ENCODE measurements at regions not wholly inside any gene's neighbourhood (a gene's known extent, or its start where the extent isn't known, plus 50 kb on each side); places are given as distances from the start of the nearest gene placed in this dataset.

DNA sequence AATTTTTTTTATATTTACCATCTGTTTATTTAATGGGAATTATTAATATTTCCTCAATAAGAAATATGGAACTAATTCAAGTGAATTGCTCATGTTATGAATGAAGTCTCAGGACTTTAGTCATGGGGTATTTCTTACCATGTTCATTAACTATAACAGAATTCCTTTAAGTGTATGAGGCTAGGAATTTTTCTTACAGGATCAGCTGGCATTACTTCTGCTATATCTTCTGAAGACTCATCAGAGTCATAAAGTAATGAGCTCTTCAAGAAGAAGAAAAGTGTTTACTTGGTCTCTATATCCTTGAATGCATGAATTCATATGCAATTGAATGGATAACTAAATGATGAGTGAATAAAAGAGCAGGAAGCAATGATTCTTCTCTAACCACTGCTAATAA is 486.8 kb upstream of the THBS1 start:
- DNase-seq (ENCODE audit: low spot score): no peak
- Histone ChIP-seq H3K4me1 (ENCODE audit: insufficient read depth, low read length, poor library complexity, severe bottlenecking) (no peaks in the 10 kb centered on the region), H2AFZ (ENCODE audit: low read length) (no peak overlapping the region), H3K9me3 (ENCODE audit: low read length) (no peaks in the 10 kb centered on the region), H3K27ac (ENCODE audit: low read depth, low read length, poor library complexity, severe bottlenecking) (no peak overlapping the region), H4K20me1 (ENCODE audit: insufficient read depth, low read length) (no peaks in the 10 kb centered on the region), H3K4me3 (ENCODE audit: low read depth, low read length, poor library complexity, severe bottlenecking) (no peak overlapping the region), H3K9me2 (ENCODE audit: insufficient read depth, low read length) (no peaks in the 10 kb centered on the region), H3K4me2 (ENCODE audit: low read length) (no peak overlapping the region), H3K36me3 (ENCODE audit: insufficient read depth, low read length) (no peaks in the 10 kb centered on the region), H3K79me2 (ENCODE audit: insufficient read depth, low read depth, low read length) (no peaks in the 10 kb centered on the region)
- ChIA-PET CTCF (ENCODE audit: unreplicated experiment) (no interaction called here), POLR2A (no interaction called here)
- intact Hi-C loops (cut with micrococcal nuclease; ENCODE audit: unreplicated experiment): no loop called here
- TF ChIP-seq, protein P1, sequence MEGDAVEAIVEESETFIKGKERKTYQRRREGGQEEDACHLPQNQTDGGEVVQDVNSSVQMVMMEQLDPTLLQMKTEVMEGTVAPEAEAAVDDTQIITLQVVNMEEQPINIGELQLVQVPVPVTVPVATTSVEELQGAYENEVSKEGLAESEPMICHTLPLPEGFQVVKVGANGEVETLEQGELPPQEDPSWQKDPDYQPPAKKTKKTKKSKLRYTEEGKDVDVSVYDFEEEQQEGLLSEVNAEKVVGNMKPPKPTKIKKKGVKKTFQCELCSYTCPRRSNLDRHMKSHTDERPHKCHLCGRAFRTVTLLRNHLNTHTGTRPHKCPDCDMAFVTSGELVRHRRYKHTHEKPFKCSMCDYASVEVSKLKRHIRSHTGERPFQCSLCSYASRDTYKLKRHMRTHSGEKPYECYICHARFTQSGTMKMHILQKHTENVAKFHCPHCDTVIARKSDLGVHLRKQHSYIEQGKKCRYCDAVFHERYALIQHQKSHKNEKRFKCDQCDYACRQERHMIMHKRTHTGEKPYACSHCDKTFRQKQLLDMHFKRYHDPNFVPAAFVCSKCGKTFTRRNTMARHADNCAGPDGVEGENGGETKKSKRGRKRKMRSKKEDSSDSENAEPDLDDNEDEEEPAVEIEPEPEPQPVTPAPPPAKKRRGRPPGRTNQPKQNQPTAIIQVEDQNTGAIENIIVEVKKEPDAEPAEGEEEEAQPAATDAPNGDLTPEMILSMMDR (conservative IDR thresholded peaks at IDR 0.05; ENCODE audit: low read length): no peak
- no peak for TF ChIP-seq EZH2phosphoT487 (IDR thresholded peaks at IDR 0.05; ENCODE audit: borderline replicate concordance, low read depth, low read length)
- BruUV-seq (replicated peaks): no TSS peak

DNA sequence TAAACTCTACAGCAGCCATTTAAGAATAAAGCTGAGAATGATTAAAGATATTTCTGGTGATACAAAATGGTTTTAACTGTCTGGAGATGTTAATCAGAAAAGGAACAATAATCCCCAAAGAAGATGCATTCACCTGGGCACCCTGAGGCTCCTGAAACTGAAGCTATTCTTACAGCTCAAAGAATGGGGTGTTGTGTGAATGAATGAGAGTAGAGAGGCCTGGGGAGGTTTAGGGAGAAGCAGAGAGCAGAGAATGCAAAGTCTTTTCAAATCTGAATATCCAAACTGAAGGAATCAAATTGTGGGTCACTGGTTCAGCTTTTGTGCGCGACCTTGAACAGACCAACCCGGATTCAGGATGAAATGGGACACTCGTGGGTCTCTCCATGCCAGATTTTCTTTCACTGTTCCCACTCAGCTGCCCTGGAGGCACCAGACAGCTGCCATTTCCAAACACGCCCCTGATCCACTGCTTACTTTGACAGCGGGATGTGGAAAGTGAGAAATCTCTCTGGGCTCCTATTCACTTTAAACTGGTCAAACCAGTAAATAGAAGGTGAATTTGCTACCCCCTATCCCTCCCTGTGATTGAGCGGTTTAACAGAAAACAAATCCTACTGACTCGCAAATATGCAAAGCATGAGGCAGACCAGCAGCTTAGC is 485.5 kb upstream of the THBS1 start:
- TF ChIP-seq, protein P1 (conservative IDR thresholded peaks at IDR 0.05; ENCODE audit: low read length): no peak
- TF ChIP-seq EZH2phosphoT487 (IDR thresholded peaks at IDR 0.05; ENCODE audit: borderline replicate concordance, low read depth, low read length): no peak
- ChIA-PET POLR2A (no interaction called here), CTCF (ENCODE audit: unreplicated experiment) (no interaction called here)
- intact Hi-C loops (cut with micrococcal nuclease; ENCODE audit: unreplicated experiment): no loop called here
- Histone ChIP-seq H3K4me1 (ENCODE audit: insufficient read depth, low read length, poor library complexity, severe bottlenecking) (no peaks in the 10 kb centered on the region), H3K36me3 (ENCODE audit: insufficient read depth, low read length) (no peaks in the 10 kb centered on the region), H3K27ac (ENCODE audit: low read depth, low read length, poor library complexity, severe bottlenecking) (no peak overlapping the region), H4K20me1 (ENCODE audit: insufficient read depth, low read length) (no peaks in the 10 kb centered on the region), H3K9me2 (ENCODE audit: insufficient read depth, low read length) (no peaks in the 10 kb centered on the region), H3K79me2 (ENCODE audit: insufficient read depth, low read depth, low read length) (no peaks in the 10 kb centered on the region), H3K9me3 (ENCODE audit: low read length) (no peaks in the 10 kb centered on the region), H3K4me2 (ENCODE audit: low read length) (no peak overlapping the region), H3K4me3 (ENCODE audit: low read depth, low read length, poor library complexity, severe bottlenecking) (no peak overlapping the region), H2AFZ (ENCODE audit: low read length) (no peak overlapping the region)
- DNase-seq (ENCODE audit: low spot score): no peak
- no TSS peak for BruUV-seq (replicated peaks)

DNA sequence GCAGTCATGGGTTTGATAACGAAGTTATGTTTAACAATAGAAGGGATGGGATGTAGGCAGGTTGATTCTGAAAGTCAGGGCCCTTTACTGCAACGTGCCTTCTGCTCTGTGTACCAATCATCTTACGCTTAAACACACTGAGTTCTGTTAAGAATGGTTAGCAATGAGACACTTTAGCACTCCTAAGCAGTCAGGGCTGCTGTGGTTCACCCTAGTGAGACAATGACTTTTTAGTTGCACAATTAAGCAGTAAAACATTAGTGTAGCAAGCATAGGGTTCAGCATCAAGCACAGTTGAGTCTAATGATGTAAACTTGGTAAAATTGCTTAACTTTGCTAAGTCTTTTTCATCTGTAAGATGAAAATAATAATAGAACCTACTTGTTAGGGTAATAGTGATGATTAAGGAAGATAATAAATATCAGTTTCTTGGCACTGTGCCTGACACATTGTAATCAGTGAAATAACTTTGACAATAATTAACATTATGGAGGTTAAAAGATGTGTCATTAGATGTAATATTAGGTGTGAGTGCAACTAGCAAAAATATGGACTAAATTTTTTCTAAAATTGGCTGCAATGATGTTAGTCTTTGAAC is 484.2 kb upstream of the THBS1 start:
- no peaks in the 10 kb centered on the region for H3K79me2 ChIP-seq (ENCODE audit: insufficient read depth, low read depth, low read length)
- CTCF ChIA-PET (ENCODE audit: unreplicated experiment): no interaction called here
- H3K9me3 ChIP-seq (ENCODE audit: low read length): no peaks in the 10 kb centered on the region
- no peak for TF ChIP-seq EZH2phosphoT487 (IDR thresholded peaks at IDR 0.05; ENCODE audit: borderline replicate concordance, low read depth, low read length)
- TF ChIP-seq, protein P1 (conservative IDR thresholded peaks at IDR 0.05; ENCODE audit: low read length): no peak
- H3K27ac ChIP-seq (ENCODE audit: low read depth, low read length, poor library complexity, severe bottlenecking): no peak overlapping the region
- intact Hi-C loops (cut with micrococcal nuclease; ENCODE audit: unreplicated experiment): no loop called here
- no peaks in the 10 kb centered on the region for H3K9me2 ChIP-seq (ENCODE audit: insufficient read depth, low read length)
- no peak overlapping the region for H3K4me3 ChIP-seq (ENCODE audit: low read depth, low read length, poor library complexity, severe bottlenecking)
- no TSS peak for BruUV-seq (replicated peaks)
- no peak overlapping the region for H2AFZ ChIP-seq (ENCODE audit: low read length)
- POLR2A ChIA-PET: no interaction called here
- DNase-seq (ENCODE audit: low spot score): no peak
- no peak overlapping the region for H3K4me2 ChIP-seq (ENCODE audit: low read length)
- H3K4me1 ChIP-seq (ENCODE audit: insufficient read depth, low read length, poor library complexity, severe bottlenecking): no peaks in the 10 kb centered on the region
- H4K20me1 ChIP-seq (ENCODE audit: insufficient read depth, low read length): no peaks in the 10 kb centered on the region
- no peaks in the 10 kb centered on the region for H3K36me3 ChIP-seq (ENCODE audit: insufficient read depth, low read length)

Measured in OCI-LY7 (cell line).